ENCODE measurements at regions not wholly inside any gene's neighbourhood (a gene's known extent, or its start where the extent isn't known, plus 50 kb on each side); places are given as distances from the start of the nearest gene placed in this dataset.

DNA sequence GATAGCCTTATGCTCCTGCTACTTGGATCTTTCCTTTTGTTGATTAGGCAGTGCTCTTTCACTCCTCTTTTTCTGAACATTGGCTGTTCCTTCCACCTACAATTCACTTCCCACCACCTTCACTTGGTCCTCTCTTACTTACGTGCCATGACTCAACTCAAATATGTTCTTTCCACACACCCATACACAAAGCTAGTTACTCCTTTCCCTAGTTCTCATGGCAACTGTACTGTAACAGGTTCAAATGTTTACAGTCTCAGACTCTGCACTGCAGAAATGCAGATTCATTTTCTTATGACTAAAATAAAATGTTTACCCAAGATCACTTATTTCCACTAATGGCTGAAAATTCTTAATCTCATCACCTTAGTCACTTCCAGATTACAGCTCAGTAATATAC, 174.0 kb upstream of the TSHZ2 start:
- no peak for TF ChIP-seq POLR2A (IDR thresholded peaks at IDR 0.05; ENCODE audit: low read depth, low read length)
- TF ChIP-seq POLR2AphosphoS5 (IDR thresholded peaks at IDR 0.05; ENCODE audit: low read depth, low read length) = no peak

All from GM12892 (cell line).